GM12873 (cell line): ENCODE measurements at regions not wholly inside any gene's neighbourhood (a gene's known extent, or its start where the extent isn't known, plus 50 kb on each side); places are given as distances from the start of the nearest gene placed in this dataset.

ENCODE experiments used
- CTCF ChIP-seq: IDR thresholded peaks from 2 replicates; pipeline ENCODE4 v1.5.1; 2012; ENCODE audit warnings: low read depth, mild to moderate bottlenecking, moderate library complexity, low read length, control low read depth; ENCODE audit not compliant: insufficient read depth; ENCODE audit errors: missing control alignments

GRCh38 chr20:11624704-11625103 lies 293.0 kb upstream of the BTBD3 start:
- TF ChIP-seq CTCF: no peak

- no peak for TF ChIP-seq CTCF
Observed at GRCh38 chr20:11626551-11626950, 291.1 kb upstream of the BTBD3 start.

- no peak for TF ChIP-seq CTCF
Observed at GRCh38 chr20:11642866-11643265, 274.8 kb upstream of the BTBD3 start.

- no peak for TF ChIP-seq CTCF
Observed at GRCh38 chr20:11646359-11646758, 271.3 kb upstream of the BTBD3 start.

GRCh38 chr20:11650566-11650965 lies 267.1 kb upstream of the BTBD3 start:
- TF ChIP-seq CTCF: no peak

- TF ChIP-seq CTCF: no peak
Observed at GRCh38 chr20:11651138-11651537, 266.6 kb upstream of the BTBD3 start.

GRCh38 chr20:11651647-11652046 lies 266.0 kb upstream of the BTBD3 start:
- no peak for TF ChIP-seq CTCF
